GM18867 (cell line): ENCODE measurements at regions not wholly inside any gene's neighbourhood (a gene's known extent, or its start where the extent isn't known, plus 50 kb on each side); places are given as distances from the start of the nearest gene placed in this dataset.

ENCODE experiments used
- ATAC-seq: cut with Tn5 transposase; IDR thresholded peaks from one replicate; pipeline ENCODE4 v1.9.1; 2021; ENCODE audit warnings: mild to moderate bottlenecking, moderate library complexity; ENCODE audit not compliant: unreplicated experiment

- ATAC-seq = no peak
Measured at GRCh38 chr10:36704124-36704523, 421.3 kb upstream of the ANKRD30A start.

- ATAC-seq = no peak
Measured at GRCh38 chr10:36703179-36703578, 422.2 kb upstream of the ANKRD30A start.

- ATAC-seq = no peak
Measured at GRCh38 chr10:36700123-36700522, 425.3 kb upstream of the ANKRD30A start.

- no peak for ATAC-seq
Measured at GRCh38 chr10:36692759-36693158, 432.6 kb upstream of the ANKRD30A start.

- ATAC-seq = no peak
Measured at GRCh38 chr10:36688717-36689116, 436.7 kb upstream of the ANKRD30A start.

- no peak for ATAC-seq
Measured at GRCh38 chr10:36683421-36683820, 442.0 kb upstream of the ANKRD30A start.

- ATAC-seq = no peak
Measured at GRCh38 chr10:36681751-36682632, 443.4 kb upstream of the ANKRD30A start.

GRCh38 chr10:36679554-36679953 is 445.8 kb upstream of the ANKRD30A start:
- ATAC-seq = no peak

GRCh38 chr10:36677431-36677768 is 448.0 kb upstream of the ANKRD30A start:
- ATAC-seq = no peak

- ATAC-seq = no peak
Measured at GRCh38 chr10:36676756-36677430, 448.5 kb upstream of the ANKRD30A start.

- ATAC-seq = no peak
Measured at GRCh38 chr10:36676321-36676720, 449.1 kb upstream of the ANKRD30A start.

GRCh38 chr10:36675458-36675880 is 449.9 kb upstream of the ANKRD30A start:
- no peak for ATAC-seq

- no peak for ATAC-seq
Measured at GRCh38 chr10:36671607-36672006, 453.8 kb upstream of the ANKRD30A start.

GRCh38 chr10:36670621-36671402 is 454.6 kb upstream of the ANKRD30A start:
- no peak for ATAC-seq

GRCh38 chr10:36669615-36670352 is 455.6 kb upstream of the ANKRD30A start:
- ATAC-seq = no peak

GRCh38 chr10:36666451-36666850 is 458.9 kb upstream of the ANKRD30A start:
- ATAC-seq = no peak

GRCh38 chr10:36662571-36662970 is 462.8 kb upstream of the ANKRD30A start:
- no peak for ATAC-seq

- ATAC-seq = no peak
Measured at GRCh38 chr10:36650274-36650673, 475.1 kb upstream of the ANKRD30A start.

GRCh38 chr10:36647540-36647939 is 477.9 kb upstream of the ANKRD30A start:
- no peak for ATAC-seq

- ATAC-seq = no peak
Measured at GRCh38 chr10:36640626-36641025, 484.8 kb upstream of the ANKRD30A start.
